ENCODE measurements at regions not wholly inside any gene's neighbourhood (a gene's known extent, or its start where the extent isn't known, plus 50 kb on each side); places are given as distances from the start of the nearest gene placed in this dataset.
"Not testable (repeated sequence)": the region's sequence is repeated elsewhere in the genome, so short reads cannot be mapped to it uniquely, and the experiment has no call there.

DNA sequence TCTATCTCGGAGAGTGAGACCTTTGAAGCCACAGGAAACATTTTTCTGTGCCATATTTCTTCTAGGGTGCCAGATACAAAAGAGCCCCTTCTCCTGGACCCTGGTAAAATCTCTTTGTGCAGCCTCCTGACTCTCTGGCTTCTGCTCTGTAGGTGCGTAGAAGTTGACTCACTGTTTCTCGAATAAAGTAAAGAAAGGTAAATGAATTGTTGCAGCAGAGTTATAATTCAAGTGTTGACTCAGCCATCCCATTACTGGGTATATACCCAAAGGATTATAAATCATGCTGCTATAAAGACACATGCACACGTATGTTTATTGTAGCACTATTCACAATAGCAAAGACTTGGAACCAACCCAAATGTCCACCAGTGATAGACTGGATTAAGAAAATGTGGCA, 371.0 kb downstream of the OSTF1 start:
- TF ChIP-seq, protein P1, sequence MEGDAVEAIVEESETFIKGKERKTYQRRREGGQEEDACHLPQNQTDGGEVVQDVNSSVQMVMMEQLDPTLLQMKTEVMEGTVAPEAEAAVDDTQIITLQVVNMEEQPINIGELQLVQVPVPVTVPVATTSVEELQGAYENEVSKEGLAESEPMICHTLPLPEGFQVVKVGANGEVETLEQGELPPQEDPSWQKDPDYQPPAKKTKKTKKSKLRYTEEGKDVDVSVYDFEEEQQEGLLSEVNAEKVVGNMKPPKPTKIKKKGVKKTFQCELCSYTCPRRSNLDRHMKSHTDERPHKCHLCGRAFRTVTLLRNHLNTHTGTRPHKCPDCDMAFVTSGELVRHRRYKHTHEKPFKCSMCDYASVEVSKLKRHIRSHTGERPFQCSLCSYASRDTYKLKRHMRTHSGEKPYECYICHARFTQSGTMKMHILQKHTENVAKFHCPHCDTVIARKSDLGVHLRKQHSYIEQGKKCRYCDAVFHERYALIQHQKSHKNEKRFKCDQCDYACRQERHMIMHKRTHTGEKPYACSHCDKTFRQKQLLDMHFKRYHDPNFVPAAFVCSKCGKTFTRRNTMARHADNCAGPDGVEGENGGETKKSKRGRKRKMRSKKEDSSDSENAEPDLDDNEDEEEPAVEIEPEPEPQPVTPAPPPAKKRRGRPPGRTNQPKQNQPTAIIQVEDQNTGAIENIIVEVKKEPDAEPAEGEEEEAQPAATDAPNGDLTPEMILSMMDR (IDR thresholded peaks at IDR 0.05; ENCODE audit: low read depth, low read length, missing input control): not testable (repeated sequence)
- TF ChIP-seq TAF1 (conservative IDR thresholded peaks at IDR 0.05): not testable (repeated sequence)

Measured in liver (tissue), 3 donors.